H1 (cell line): ENCODE measurements at regions not wholly inside any gene's neighbourhood (a gene's known extent, or its start where the extent isn't known, plus 50 kb on each side); places are given as distances from the start of the nearest gene placed in this dataset.

Experiments
- CTCF ChIA-PET: fragments of 300-600 bp; sonication (Branson Sonifier 250); formaldehyde crosslinking; loops from one replicate; lab custom pipeline; 2021; ENCODE audit not compliant: partially characterized antibody; lab: Charles Lee
- POLR2A ChIA-PET: fragments of 300-600 bp; sonication (Branson Sonifier 250); formaldehyde crosslinking; loops from one replicate; lab custom pipeline; 2021; ENCODE audit warnings: inconsistent platforms; ENCODE audit not compliant: partially characterized antibody; lab: Charles Lee
- DNase-seq, 2 experiments: peaks; one replicate each; pipeline versions ENCODE4 v3.0.0 to v3.0.0-alpha.2; 2010 to 2022; ENCODE audit warnings: low spot score in 2 of 2, low read depth in 1 of 2, mixed read lengths in 1 of 2
- FAIRE-seq: peaks from 2 replicates; lab custom pipeline; 2011; peaks lifted over from hg19 to GRCh38; lab: Jason Lieb, UNC
- H2AFZ ChIP-seq: 2 replicates; pipeline ENCODE4 v1.8.1; 2012; ENCODE audit warnings: low read length, inconsistent platforms
- H2AK5ac ChIP-seq: 2 replicates; pipeline ENCODE4 v1.6.1; 2013; ENCODE audit warnings: low read depth, low read length
- H2BK120ac ChIP-seq: replicated peaks from 2 replicates; pipeline ENCODE3; 2013; ENCODE audit warnings: low read depth, low read length, inconsistent platforms
- H2BK12ac ChIP-seq: 2 replicates; pipeline ENCODE4 v1.6.1; 2013; ENCODE audit warnings: low read depth, low read length
- H2BK15ac ChIP-seq: 2 replicates; pipeline ENCODE4 v1.6.1; 2013; ENCODE audit warnings: low read length
- H2BK20ac ChIP-seq: 2 replicates; pipeline ENCODE4 v1.6.1; 2013; ENCODE audit warnings: low read length
- H2BK5ac ChIP-seq: 2 replicates; pipeline ENCODE4 v1.6.1; 2013; ENCODE audit warnings: low read depth, low read length
- H3K14ac ChIP-seq: 2 replicates; pipeline ENCODE4 v1.6.1; 2013; ENCODE audit warnings: inconsistent platforms; ENCODE audit not compliant: insufficient read length
- H3K18ac ChIP-seq: 2 replicates; pipeline ENCODE4 v1.6.1; 2013; ENCODE audit warnings: low read length; ENCODE audit errors: extremely low read depth
- H3K23ac ChIP-seq: 2 replicates; pipeline ENCODE4 v1.6.1; 2013; ENCODE audit warnings: inconsistent platforms; ENCODE audit not compliant: insufficient read length
- H3K23me2 ChIP-seq: 2 replicates; pipeline ENCODE4 v1.6.1; 2013; ENCODE audit warnings: low read depth, low read length
- H3K27ac ChIP-seq: 2 replicates; pipeline ENCODE4 v1.6.1; 2011; ENCODE audit warnings: low read depth, low read length, inconsistent platforms
- H3K27me3 ChIP-seq, 4 experiments: replicated peaks in 1 of 4; 1 replicate in 1 of 4; 2 replicates in 3 of 4; pipeline versions ENCODE4 v1.6.1 to v1.8.1; 2011 to 2013; ENCODE audit warnings: low read length in 3 of 4, mild to moderate bottlenecking in 3 of 4, inconsistent platforms in 2 of 4, mixed read lengths in 2 of 4, moderate library complexity in 1 of 4; ENCODE audit not compliant: control insufficient read depth in 3 of 4, insufficient read depth in 3 of 4; ENCODE audit errors: extremely low read depth in 1 of 4
- H3K36me3 ChIP-seq, 4 experiments: 2 replicates each; pipeline versions ENCODE4 v1.6.1 to v1.8.1; 2011 to 2013; ENCODE audit warnings: mild to moderate bottlenecking in 4 of 4, low read length in 3 of 4, moderate library complexity in 2 of 4, control low read depth in 1 of 4, inconsistent platforms in 1 of 4; ENCODE audit not compliant: insufficient read depth in 4 of 4, control insufficient read depth in 2 of 4
- H3K4ac ChIP-seq: replicated peaks from 2 replicates; pipeline ENCODE3; 2013; ENCODE audit warnings: low read length, low read depth, mixed read lengths, inconsistent platforms; ENCODE audit not compliant: insufficient read length
- H3K4me1 ChIP-seq, 4 experiments: replicated peaks in 1 of 4; 1 replicate in 1 of 4; 2 replicates in 3 of 4; pipeline versions ENCODE4 v1.6.1 to v1.8.1; 2011 to 2013; ENCODE audit warnings: low read length in 3 of 4, inconsistent platforms in 2 of 4, mixed read lengths in 1 of 4; ENCODE audit not compliant: insufficient read depth in 4 of 4, control insufficient read depth in 3 of 4
- H3K4me2 ChIP-seq, 2 experiments: 2 replicates each; pipeline versions ENCODE4 v1.6.1 to v1.8.1; 2011 to 2013; ENCODE audit warnings: low read depth in 2 of 2, low read length in 2 of 2, control low read depth in 1 of 2, inconsistent platforms in 1 of 2, mild to moderate bottlenecking in 1 of 2; ENCODE audit not compliant: insufficient read depth in 1 of 2
- H3K4me3 ChIP-seq, 4 experiments: fragments of 200-600, 300-600 bp in 1 of 4; sonication (generic), shearing (Covaris generic), sonication (Bioruptor Twin) in 1 of 4; 2 replicates each; pipeline versions ENCODE4 v1.5.1 to v1.8.1; 2011 to 2016; ENCODE audit warnings: low read length in 4 of 4, low read depth in 3 of 4, control low read depth in 2 of 4, inconsistent platforms in 2 of 4, mild to moderate bottlenecking in 2 of 4, mixed read lengths in 1 of 4, moderate library complexity in 1 of 4; ENCODE audit not compliant: insufficient read depth in 2 of 4; ENCODE audit errors: extremely low read depth in 1 of 4
- H3K56ac ChIP-seq: replicated peaks from 2 replicates; pipeline ENCODE3; 2013; ENCODE audit warnings: low read depth, mild to moderate bottlenecking, mixed read lengths, low read length, inconsistent platforms; ENCODE audit not compliant: insufficient read length
- H3K79me1 ChIP-seq: 2 replicates; pipeline ENCODE4 v1.6.1; 2013; ENCODE audit warnings: low read depth, low read length, control low read depth
- H3K79me2 ChIP-seq, 2 experiments: 2 replicates each; pipeline versions ENCODE4 v1.6.1 to v1.8.1; 2012 to 2013; ENCODE audit warnings: low read length in 2 of 2, mild to moderate bottlenecking in 2 of 2, inconsistent platforms in 1 of 2; ENCODE audit not compliant: insufficient read depth in 2 of 2, control insufficient read depth in 1 of 2
- H3K9ac ChIP-seq, 4 experiments: replicated peaks in 1 of 4; 1 replicate in 1 of 4; 2 replicates in 3 of 4; pipeline versions ENCODE4 v1.6.1 to v1.8.1; 2011 to 2013; ENCODE audit warnings: low read depth in 3 of 4, low read length in 3 of 4, control low read depth in 2 of 4, mild to moderate bottlenecking in 2 of 4, moderate library complexity in 2 of 4, inconsistent platforms in 1 of 4; ENCODE audit errors: extremely low read depth in 1 of 4
- H3K9me3 ChIP-seq, 2 experiments: 2 replicates each; pipeline versions ENCODE4 v1.6.1 to v1.8.1; 2012 to 2013; ENCODE audit warnings: mild to moderate bottlenecking in 2 of 2, moderate library complexity in 2 of 2, control low read depth in 1 of 2, inconsistent platforms in 1 of 2, low read depth in 1 of 2, low read length in 1 of 2, mixed read lengths in 1 of 2; ENCODE audit not compliant: insufficient read depth in 2 of 2
- H4K20me1 ChIP-seq, 2 experiments: replicated peaks in 1 of 2; 2 replicates each; pipeline versions ENCODE3 to v1.8.1; 2011 to 2013; ENCODE audit warnings: inconsistent platforms in 2 of 2, low read length in 2 of 2, mild to moderate bottlenecking in 1 of 2; ENCODE audit not compliant: insufficient read depth in 2 of 2, control insufficient read depth in 1 of 2
- H4K5ac ChIP-seq: 2 replicates; pipeline ENCODE4 v1.6.1; 2013; ENCODE audit warnings: low read length, low read depth, mixed read lengths, inconsistent platforms; ENCODE audit not compliant: insufficient read length
- H4K8ac ChIP-seq: 2 replicates; pipeline ENCODE4 v1.8.0; 2013; ENCODE audit warnings: mild to moderate bottlenecking, moderate library complexity, low read length, inconsistent platforms; ENCODE audit not compliant: insufficient read depth; ENCODE audit errors: extremely low read depth
- H4K91ac ChIP-seq: replicated peaks from 2 replicates; pipeline ENCODE3; 2013; ENCODE audit warnings: low read length, mixed read lengths, inconsistent platforms; ENCODE audit not compliant: insufficient read length
- ATF2 ChIP-seq: IDR thresholded peaks from 2 replicates; pipeline ENCODE4 v1.6.1; 2012; ENCODE audit warnings: low read length, inconsistent platforms
- CHD2 ChIP-seq: IDR thresholded peaks from 2 replicates; pipeline ENCODE4 v1.6.1; 2012; ENCODE audit warnings: low read length, improper control_type of control experiment
- EGR1 ChIP-seq: IDR thresholded peaks from 2 replicates; pipeline ENCODE4 v1.6.1; 2011; ENCODE audit warnings: low read depth, low read length, borderline replicate concordance
- JUND ChIP-seq: IDR thresholded peaks from 2 replicates; pipeline ENCODE4 v1.6.1; 2011; ENCODE audit warnings: mild to moderate bottlenecking, improper control_type of control experiment, low read length
- KDM4A ChIP-seq: IDR thresholded peaks from one replicate; pipeline ENCODE4 v1.7.1; 2012; ENCODE audit warnings: low read depth, mild to moderate bottlenecking, moderate library complexity, low read length, inconsistent platforms; ENCODE audit not compliant: severe bottlenecking
- RAD21 ChIP-seq, 2 experiments: IDR thresholded peaks in 1 of 2; conservative IDR thresholded peaks in 1 of 2; 2 replicates each; pipeline ENCODE4 v1.6.1; 2011; ENCODE audit warnings: low read depth in 2 of 2, low read length in 2 of 2, improper control_type of control experiment in 1 of 2, inconsistent platforms in 1 of 2, mild to moderate bottlenecking in 1 of 2, moderate library complexity in 1 of 2
- RBBP5 ChIP-seq: IDR thresholded peaks from 2 replicates; pipeline ENCODE4 v1.7.1; 2012; ENCODE audit warnings: low read depth, mild to moderate bottlenecking, inconsistent platforms, low read length, moderate library complexity, borderline replicate concordance
- RFX5 ChIP-seq: IDR thresholded peaks from 2 replicates; pipeline ENCODE4 v1.6.1; 2011; ENCODE audit warnings: low read depth, low read length, improper control_type of control experiment, borderline replicate concordance
- RNF2 ChIP-seq: fragments of 200-900, 300-1000 bp; sonication (generic); IDR thresholded peaks from 2 replicates; pipeline ENCODE4 v1.7.1; 2016; ENCODE audit warnings: borderline replicate concordance, low read depth, mild to moderate bottlenecking, antibody characterized with exemption, low read length; ENCODE audit not compliant: poor library complexity, severe bottlenecking; ENCODE audit errors: missing control alignments
- ZNF274 ChIP-seq: IDR thresholded peaks from 2 replicates; pipeline ENCODE4 v1.7.0; 2012; ENCODE audit warnings: low read length, borderline replicate concordance; ENCODE audit errors: extremely low read depth
- WGBS, 2 experiments: shearing (Covaris generic) in 1 of 2; methylation state at CpG; one replicate each; pipeline versions ENCODE4 v1.1.6 to v1.1.7; 2013 to 2015; ENCODE audit warnings: low lambda C conversion rate in 2 of 2, mixed read lengths in 2 of 2, inconsistent platforms in 1 of 2, low coverage in 1 of 2, missing lambda C conversion rate in 1 of 2; ENCODE audit not compliant: insufficient replicate concordance in 2 of 2, insufficient coverage in 1 of 2, insufficient read length in 1 of 2; ENCODE audit errors: extremely low coverage in 1 of 2, missing lambda C conversion rate in 1 of 2; 5-methylcytosine and 5-hydroxymethylcytosine counted together

GRCh38 chr1:165999826-166000225, 167.0 kb downstream of the FAM78B start:
- ChIA-PET CTCF (interaction anchor here (1.4 kb wide), 1 partner anchor 71 kb away, joined by 3 read pairs; no protein-coding TSS in a partner anchor), POLR2A (no interaction called here)
- no peak overlapping the region for H3K4me2 ChIP-seq
- no peak overlapping the region for H3K18ac ChIP-seq
- no peak overlapping the region for H4K91ac ChIP-seq
- no peak overlapping the region for H3K27ac ChIP-seq
- no peak overlapping the region for H2BK20ac ChIP-seq
- WGBS, 2 experiments = 91% methylated on average over 4 of the region's 4 CpGs; no CpG with 5 or more reads in 1 of the 2 experiments
- no peak overlapping the region for H3K14ac ChIP-seq
- H2BK120ac ChIP-seq = no peak overlapping the region
- DNase-seq (no peak), FAIRE-seq (no peak)
- H2AK5ac ChIP-seq = no peak overlapping the region
- no peak overlapping the region for H2BK5ac ChIP-seq
- H3K79me2 ChIP-seq = no peaks in the 10 kb centered on the region
- no peaks in the 10 kb centered on the region for H3K27me3 ChIP-seq
- no peak overlapping the region for H3K23ac ChIP-seq
- no peaks in the 10 kb centered on the region for H3K4me1 ChIP-seq
- H3K9ac ChIP-seq = no peak overlapping the region
- H4K5ac ChIP-seq = no peak overlapping the region
- H3K79me1 ChIP-seq = no peaks in the 10 kb centered on the region
- H2BK12ac ChIP-seq = no peak overlapping the region
- H4K20me1 ChIP-seq = peaks cover 0 to 2% of the 10 kb centered on the region in 2 experiments
- H3K9me3 ChIP-seq = no peaks in the 10 kb centered on the region; a peak in 1 of 4 replicates
- no peak overlapping the region for H3K4me3 ChIP-seq
- H3K4ac ChIP-seq = no peak overlapping the region
- no peak overlapping the region for H3K56ac ChIP-seq
- no peaks in the 10 kb centered on the region for H3K23me2 ChIP-seq
- no peaks in the 10 kb centered on the region for H3K36me3 ChIP-seq
- no peak overlapping the region for H4K8ac ChIP-seq
- no peak overlapping the region for H2AFZ ChIP-seq
- H2BK15ac ChIP-seq = no peak overlapping the region
- TF ChIP-seq RAD21 (IDR thresholded peaks at IDR 0.05 in 1 of 2, conservative IDR thresholded peaks at IDR 0.05 in 1 of 2; ENCODE audit: low read depth in 2 of 2, low read length in 2 of 2) (no peak), ZNF274 (no peak), EGR1 (no peak), RNF2 (no peak), KDM4A (no peak), CHD2 (no peak), RFX5 (no peak), ATF2 (no peak), RBBP5 (no peak), JUND (no peak)
